ENCODE measurements at regions not wholly inside any gene's neighbourhood (a gene's known extent, or its start where the extent isn't known, plus 50 kb on each side); places are given as distances from the start of the nearest gene placed in this dataset.

DNA sequence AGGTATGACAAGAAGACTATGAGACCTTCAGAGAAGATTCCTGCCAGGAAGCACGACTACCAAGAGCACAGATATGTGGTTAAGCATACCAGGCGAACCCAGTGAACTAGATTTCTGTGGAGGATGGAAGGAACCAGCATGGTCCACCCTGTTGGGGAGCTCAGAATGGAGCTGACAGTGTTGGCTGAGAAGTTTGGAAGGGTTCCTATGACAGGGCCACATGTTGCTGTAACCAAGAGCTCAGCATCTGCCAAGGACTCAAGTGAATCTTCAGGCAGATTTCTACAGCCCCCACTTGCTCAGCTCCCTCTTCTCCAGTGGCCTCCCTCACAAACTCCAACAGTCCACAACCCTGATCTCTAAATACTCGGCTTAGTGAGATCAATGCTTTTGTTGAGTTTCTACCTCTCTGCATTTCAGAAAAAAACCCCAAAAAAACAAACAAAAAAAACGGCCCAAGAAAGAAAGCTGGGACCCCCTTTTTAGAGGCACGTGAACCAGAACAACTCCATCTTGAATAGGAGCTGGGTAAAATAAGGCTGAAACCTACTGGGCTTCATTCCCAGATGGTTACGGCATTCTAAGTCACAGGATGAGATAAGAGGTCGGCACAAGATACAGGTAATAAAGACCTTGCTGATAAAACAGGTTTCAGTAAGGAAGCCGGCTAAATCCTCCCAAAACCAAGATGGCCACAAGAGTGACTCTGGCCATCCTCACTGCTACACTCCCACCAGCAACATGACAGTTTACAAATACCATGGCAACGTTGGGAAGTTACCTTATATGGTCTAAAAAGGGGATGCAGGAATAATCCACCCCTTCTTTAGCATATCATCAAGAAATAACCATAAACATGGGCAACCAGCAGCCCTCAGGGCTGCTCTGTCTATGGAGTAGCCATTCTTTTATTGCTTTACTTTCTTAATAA, 691.1 kb downstream of the UQCRFS1 start:
- Histone ChIP-seq H3K27ac (ENCODE audit: extremely low read depth, low read depth, low read length) (no peak overlapping the region), H3K4me1 (ENCODE audit: control insufficient read depth, insufficient read depth, low read length) (peaks cover 17% of the 10 kb centered on the region), H3K4me3 (ENCODE audit: low read depth, low read length) (no peak overlapping the region), H3K9me3 (ENCODE audit: control insufficient read depth, insufficient read depth, low read depth, low read length) (peaks cover 3% of the 10 kb centered on the region; the same call in 1 of the 2 replicates), H3K36me3 (ENCODE audit: control insufficient read depth in 2 of 2, insufficient read depth in 1 of 2, low read length in 2 of 2) (peaks cover 0 to 5% of the 10 kb centered on the region in 2 experiments; a peak in 1 of 3 replicates)
- TF ChIP-seq ZNF211 (tag by site-specific recombination; IDR thresholded peaks at IDR 0.05; ENCODE audit: low read depth) (no peak), SCRT2 (tag by site-specific recombination; IDR thresholded peaks at IDR 0.05) (peak; percentile 43; the same call in 1 of the 2 replicates)
- CTCF ChIA-PET: interaction anchor here (0.6 to 1.3 kb wide), 2 partner anchors 112 to 415 kb away, joined by 3 to 6 read pairs; no protein-coding TSS in a partner anchor
- POLR2A ChIA-PET: no interaction called here

DNA sequence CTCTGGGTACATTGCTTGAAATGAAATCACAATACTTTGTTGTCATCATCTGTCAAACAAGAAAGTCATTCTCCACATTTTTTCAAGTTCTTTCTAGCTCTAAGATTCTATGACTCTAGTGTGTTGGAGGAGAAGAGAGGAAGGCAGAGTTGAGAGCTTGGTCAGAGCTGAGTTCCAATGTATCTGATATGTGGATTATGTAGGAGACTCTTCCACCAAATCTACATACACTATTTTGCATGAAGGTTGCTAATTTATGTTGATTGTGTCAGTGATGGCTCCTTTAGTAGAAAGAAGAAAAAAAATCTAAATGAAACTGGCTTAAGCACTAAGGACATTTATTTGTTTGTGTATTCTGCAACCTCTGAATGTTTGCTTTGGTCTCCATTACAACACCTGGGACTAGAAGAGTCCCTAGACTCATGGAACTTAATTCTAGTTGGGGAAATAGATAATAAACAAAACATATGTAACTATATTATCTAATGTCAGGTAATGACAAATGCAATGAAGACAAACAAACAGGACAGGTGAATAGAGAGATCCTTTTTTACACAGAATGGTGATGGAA, 691.9 kb downstream of the UQCRFS1 start:
- Histone ChIP-seq H3K36me3 (ENCODE audit: control insufficient read depth in 2 of 2, insufficient read depth in 1 of 2, low read length in 2 of 2) (no peaks in the 10 kb centered on the region; a peak in 2 of 3 replicates), H3K27ac (ENCODE audit: extremely low read depth, low read depth, low read length) (0 out of 2 replicates have a peak overlapping the region, but pooled peaks have one; percentile 56), H3K9me3 (ENCODE audit: control insufficient read depth, insufficient read depth, low read depth, low read length) (peaks cover 3% of the 10 kb centered on the region; the same call in 1 of the 2 replicates), H3K4me3 (ENCODE audit: low read depth, low read length) (no peak overlapping the region), H3K4me1 (ENCODE audit: control insufficient read depth, insufficient read depth, low read length) (peaks cover 17% of the 10 kb centered on the region)
- TF ChIP-seq, protein P1, sequence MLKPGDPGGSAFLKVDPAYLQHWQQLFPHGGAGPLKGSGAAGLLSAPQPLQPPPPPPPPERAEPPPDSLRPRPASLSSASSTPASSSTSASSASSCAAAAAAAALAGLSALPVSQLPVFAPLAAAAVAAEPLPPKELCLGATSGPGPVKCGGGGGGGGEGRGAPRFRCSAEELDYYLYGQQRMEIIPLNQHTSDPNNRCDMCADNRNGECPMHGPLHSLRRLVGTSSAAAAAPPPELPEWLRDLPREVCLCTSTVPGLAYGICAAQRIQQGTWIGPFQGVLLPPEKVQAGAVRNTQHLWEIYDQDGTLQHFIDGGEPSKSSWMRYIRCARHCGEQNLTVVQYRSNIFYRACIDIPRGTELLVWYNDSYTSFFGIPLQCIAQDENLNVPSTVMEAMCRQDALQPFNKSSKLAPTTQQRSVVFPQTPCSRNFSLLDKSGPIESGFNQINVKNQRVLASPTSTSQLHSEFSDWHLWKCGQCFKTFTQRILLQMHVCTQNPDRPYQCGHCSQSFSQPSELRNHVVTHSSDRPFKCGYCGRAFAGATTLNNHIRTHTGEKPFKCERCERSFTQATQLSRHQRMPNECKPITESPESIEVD (tag by site-specific recombination; IDR thresholded peaks at IDR 0.05): no peak
- no peak for TF ChIP-seq SP7 (tag by site-specific recombination; IDR thresholded peaks at IDR 0.05)
- TF ChIP-seq ZNF626 (tag by site-specific recombination; IDR thresholded peaks at IDR 0.05): no peak
- no peak for TF ChIP-seq ZNF677 (tag by site-specific recombination; IDR thresholded peaks at IDR 0.05)
- TF ChIP-seq, protein P2, sequence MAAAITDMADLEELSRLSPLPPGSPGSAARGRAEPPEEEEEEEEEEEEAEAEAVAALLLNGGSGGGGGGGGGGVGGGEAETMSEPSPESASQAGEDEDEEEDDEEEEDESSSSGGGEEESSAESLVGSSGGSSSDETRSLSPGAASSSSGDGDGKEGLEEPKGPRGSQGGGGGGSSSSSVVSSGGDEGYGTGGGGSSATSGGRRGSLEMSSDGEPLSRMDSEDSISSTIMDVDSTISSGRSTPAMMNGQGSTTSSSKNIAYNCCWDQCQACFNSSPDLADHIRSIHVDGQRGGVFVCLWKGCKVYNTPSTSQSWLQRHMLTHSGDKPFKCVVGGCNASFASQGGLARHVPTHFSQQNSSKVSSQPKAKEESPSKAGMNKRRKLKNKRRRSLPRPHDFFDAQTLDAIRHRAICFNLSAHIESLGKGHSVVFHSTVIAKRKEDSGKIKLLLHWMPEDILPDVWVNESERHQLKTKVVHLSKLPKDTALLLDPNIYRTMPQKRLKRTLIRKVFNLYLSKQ (tag by site-specific recombination; IDR thresholded peaks at IDR 0.05; ENCODE audit: borderline replicate concordance): no peak
- no peak for TF ChIP-seq ZNF558 (tag by site-specific recombination; IDR thresholded peaks at IDR 0.05)
- CTCF ChIA-PET: interaction anchor here (0.6 to 1.3 kb wide), 2 partner anchors 104 to 113 kb away, joined by 4 to 6 read pairs; no protein-coding TSS in a partner anchor
- POLR2A ChIA-PET: no interaction called here

DNA sequence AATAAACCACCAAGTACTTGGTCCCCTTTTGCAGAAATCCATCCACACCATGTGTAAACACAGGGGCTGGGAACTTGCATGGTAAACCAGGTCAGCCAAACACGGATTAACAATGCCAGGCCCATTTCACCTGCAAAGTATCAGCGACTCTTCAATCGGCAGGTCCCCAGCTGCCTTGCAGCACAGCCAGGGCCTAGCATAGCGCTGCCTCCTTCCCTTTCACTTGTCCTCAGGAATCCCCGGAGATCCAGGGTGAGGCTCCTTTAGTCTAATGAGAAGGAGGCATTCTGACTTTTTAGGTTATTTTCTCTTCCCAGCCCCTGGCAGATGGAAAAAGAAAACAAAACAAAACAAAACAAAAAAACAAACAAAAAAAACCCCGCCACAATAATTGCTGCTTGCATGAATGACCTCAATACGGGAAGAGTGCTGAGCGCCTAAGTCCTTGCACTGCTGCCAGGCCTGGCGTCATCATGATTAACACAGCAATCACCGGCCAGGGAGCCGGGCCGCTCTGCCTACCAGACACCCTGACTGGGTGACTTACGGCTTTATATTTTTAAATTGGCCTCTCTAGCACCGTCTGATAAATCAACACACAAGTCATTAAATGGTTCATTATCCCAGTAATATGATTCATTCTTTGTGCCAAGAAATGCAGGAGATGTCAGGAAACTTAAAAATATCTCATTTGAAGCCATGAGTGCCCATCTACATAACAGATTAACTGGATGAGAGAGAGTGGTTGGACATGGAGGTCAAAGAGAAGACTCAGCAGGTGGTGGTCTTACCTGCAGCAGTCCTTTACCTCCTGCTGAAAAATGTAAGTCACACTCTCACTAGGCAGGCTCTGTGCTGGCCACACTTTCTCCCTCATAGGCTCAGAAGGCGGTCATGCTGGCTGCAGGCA, 692.7 kb downstream of the UQCRFS1 start:
- ChIA-PET CTCF (interaction anchor here (0.6 to 0.9 kb wide), 2 partner anchors 103 to 196 kb away, joined by 3 to 4 read pairs; no protein-coding TSS in a partner anchor), POLR2A (no interaction called here)
- no peaks in the 10 kb centered on the region; a peak in 2 of 3 replicates for H3K36me3 ChIP-seq (ENCODE audit: control insufficient read depth in 2 of 2, insufficient read depth in 1 of 2, low read length in 2 of 2)
- no peak overlapping the region for H3K4me3 ChIP-seq (ENCODE audit: low read depth, low read length)
- no peaks in the 10 kb centered on the region; the same call in 1 of the 2 replicates for H3K9me3 ChIP-seq (ENCODE audit: control insufficient read depth, insufficient read depth, low read depth, low read length)
- peaks cover 20% of the 10 kb centered on the region for H3K4me1 ChIP-seq (ENCODE audit: control insufficient read depth, insufficient read depth, low read length)
- peak overlapping the region; percentile 56 for H3K27ac ChIP-seq (ENCODE audit: extremely low read depth, low read depth, low read length)
- TF ChIP-seq, protein P3, sequence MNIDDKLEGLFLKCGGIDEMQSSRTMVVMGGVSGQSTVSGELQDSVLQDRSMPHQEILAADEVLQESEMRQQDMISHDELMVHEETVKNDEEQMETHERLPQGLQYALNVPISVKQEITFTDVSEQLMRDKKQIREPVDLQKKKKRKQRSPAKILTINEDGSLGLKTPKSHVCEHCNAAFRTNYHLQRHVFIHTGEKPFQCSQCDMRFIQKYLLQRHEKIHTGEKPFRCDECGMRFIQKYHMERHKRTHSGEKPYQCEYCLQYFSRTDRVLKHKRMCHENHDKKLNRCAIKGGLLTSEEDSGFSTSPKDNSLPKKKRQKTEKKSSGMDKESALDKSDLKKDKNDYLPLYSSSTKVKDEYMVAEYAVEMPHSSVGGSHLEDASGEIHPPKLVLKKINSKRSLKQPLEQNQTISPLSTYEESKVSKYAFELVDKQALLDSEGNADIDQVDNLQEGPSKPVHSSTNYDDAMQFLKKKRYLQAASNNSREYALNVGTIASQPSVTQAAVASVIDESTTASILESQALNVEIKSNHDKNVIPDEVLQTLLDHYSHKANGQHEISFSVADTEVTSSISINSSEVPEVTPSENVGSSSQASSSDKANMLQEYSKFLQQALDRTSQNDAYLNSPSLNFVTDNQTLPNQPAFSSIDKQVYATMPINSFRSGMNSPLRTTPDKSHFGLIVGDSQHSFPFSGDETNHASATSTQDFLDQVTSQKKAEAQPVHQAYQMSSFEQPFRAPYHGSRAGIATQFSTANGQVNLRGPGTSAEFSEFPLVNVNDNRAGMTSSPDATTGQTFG (tag by site-specific recombination; IDR thresholded peaks at IDR 0.05; ENCODE audit: borderline replicate concordance): no peak
- TF ChIP-seq ZNF266 (tag by site-specific recombination; IDR thresholded peaks at IDR 0.05; ENCODE audit: low read depth) (no peak), ZNF174 (tag by site-specific recombination; IDR thresholded peaks at IDR 0.05) (no peak), ZNF221 (tag by site-specific recombination; IDR thresholded peaks at IDR 0.05; ENCODE audit: borderline replicate concordance) (0 out of 2 replicates have a peak, but pooled peaks have one; percentile 38), ZNF16 (tag by site-specific recombination; IDR thresholded peaks at IDR 0.05; ENCODE audit: low read depth) (no peak), ZNF37A (tag by site-specific recombination; IDR thresholded peaks at IDR 0.05) (no peak), ZNF10 (tag by site-specific recombination; IDR thresholded peaks at IDR 0.05) (peak; percentile 93)
- TF ChIP-seq, protein P4, sequence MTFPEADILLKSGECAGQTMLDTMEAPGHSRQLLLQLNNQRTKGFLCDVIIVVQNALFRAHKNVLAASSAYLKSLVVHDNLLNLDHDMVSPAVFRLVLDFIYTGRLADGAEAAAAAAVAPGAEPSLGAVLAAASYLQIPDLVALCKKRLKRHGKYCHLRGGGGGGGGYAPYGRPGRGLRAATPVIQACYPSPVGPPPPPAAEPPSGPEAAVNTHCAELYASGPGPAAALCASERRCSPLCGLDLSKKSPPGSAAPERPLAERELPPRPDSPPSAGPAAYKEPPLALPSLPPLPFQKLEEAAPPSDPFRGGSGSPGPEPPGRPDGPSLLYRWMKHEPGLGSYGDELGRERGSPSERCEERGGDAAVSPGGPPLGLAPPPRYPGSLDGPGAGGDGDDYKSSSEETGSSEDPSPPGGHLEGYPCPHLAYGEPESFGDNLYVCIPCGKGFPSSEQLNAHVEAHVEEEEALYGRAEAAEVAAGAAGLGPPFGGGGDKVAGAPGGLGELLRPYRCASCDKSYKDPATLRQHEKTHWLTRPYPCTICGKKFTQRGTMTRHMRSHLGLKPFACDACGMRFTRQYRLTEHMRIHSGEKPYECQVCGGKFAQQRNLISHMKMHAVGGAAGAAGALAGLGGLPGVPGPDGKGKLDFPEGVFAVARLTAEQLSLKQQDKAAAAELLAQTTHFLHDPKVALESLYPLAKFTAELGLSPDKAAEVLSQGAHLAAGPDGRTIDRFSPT (tag by site-specific recombination; IDR thresholded peaks at IDR 0.05): peak; percentile 42
